Ammon's horn (tissue), 1 donor: ENCODE measurements at regions not wholly inside any gene's neighbourhood (a gene's known extent, or its start where the extent isn't known, plus 50 kb on each side); places are given as distances from the start of the nearest gene placed in this dataset.
A peak's percentile ranks its signal among the peaks of the same experiment; 100 is the strongest.
"Not testable (repeated sequence)": the region's sequence is repeated elsewhere in the genome, so short reads cannot be mapped to it uniquely, and the experiment has no call there.

Source experiments
- DNase-seq: peaks from one replicate; pipeline ENCODE4 v3.0.0-alpha.2; 2016; ENCODE audit warnings: low spot score

DNA sequence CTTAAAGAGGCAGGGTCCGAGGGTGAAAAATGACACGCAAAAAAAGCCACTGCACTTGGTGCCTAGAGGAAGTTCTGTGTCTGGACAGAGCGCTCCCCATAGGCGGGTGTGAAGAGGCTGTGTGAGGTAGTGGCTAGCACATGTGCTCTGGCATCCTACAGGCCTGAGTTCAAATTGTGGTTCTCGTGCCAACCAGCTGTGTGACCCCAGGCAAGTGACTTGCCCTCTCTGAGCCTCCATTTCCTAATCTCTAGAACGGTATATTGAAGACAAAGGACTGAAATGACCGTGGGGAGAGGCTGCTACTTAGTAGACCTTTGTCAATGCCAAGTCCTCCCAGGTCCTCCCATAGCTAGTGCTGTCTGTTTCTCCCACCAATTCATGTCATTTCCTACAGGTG, 79.1 kb upstream of the MYL10 start:
- no peak for DNase-seq

DNA sequence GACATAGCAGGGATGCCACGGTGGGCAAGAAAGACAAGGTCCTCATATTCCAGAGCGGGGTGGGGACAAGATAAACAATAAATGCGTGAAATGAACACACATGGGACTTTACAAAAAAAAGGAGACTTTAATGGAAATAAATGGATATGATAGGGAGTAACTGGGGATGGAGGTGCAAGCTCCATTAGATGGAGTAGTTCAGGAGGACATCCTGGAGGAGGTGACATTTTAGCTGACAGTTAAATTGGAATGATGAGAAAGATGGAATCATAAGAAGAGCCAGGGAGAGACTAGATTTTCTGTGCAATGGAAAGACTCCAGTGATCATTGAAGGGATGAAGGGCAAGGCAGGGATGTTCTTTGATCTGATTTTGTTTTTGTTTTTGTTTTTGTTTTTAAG, 83.6 kb upstream of the MYL10 start:
- DNase-seq: no peak

DNA sequence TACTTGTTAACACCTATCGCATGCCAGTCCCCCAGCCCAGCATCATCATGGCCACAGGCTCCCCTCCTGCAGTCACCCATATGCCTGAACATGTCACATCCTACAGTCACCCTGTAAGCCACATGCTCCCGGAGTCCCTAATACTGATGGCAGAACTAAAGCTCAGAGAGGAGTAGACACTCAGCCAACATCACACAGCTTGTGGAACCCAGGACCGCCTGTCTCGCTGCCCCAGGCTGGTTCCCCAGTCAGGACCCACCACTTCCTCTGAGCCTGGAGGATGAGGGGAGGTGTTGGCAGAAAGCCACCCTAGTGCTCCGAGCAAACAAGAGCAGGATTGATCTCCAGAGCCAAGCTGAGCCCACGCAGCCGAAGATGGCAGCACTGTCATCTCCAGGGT, 85.0 kb upstream of the MYL10 start:
- DNase-seq: no peak

DNA sequence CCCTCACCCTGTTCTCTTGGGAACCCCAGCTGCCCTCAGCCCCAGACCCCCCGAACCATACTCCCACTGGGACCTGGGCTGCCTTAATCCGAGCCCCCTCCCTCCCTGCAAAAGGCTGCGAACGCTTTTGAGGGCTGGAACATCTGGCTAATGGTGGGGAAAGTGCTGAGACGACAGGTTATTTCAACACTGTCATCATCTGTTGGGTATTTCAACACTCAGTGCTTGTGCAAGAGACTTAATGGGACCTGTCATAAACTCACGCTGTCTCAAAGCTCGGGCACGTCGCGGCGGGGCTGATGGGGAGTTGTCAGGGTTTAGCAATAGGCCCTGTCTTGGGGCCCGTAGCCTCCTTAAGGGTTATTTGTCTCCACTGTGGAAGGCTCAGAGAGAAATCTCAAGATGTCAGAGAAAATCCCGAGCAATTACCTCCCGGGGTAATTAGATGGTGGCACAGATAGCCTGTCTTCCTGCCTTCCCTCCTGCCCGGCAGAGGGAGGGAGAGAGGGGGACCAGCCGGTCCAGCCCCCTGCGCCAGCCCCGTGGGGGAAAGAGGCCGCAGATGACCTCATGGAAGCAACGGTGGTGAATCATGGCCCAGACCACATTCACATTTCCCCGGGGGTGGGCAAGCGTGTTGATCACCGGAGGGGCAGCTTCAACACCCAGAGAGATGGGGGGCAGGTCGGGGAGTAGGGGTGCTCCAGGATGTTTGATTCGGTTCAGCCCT, 88.7 kb upstream of the MYL10 start:
- peak; percentile 32 for DNase-seq

DNA sequence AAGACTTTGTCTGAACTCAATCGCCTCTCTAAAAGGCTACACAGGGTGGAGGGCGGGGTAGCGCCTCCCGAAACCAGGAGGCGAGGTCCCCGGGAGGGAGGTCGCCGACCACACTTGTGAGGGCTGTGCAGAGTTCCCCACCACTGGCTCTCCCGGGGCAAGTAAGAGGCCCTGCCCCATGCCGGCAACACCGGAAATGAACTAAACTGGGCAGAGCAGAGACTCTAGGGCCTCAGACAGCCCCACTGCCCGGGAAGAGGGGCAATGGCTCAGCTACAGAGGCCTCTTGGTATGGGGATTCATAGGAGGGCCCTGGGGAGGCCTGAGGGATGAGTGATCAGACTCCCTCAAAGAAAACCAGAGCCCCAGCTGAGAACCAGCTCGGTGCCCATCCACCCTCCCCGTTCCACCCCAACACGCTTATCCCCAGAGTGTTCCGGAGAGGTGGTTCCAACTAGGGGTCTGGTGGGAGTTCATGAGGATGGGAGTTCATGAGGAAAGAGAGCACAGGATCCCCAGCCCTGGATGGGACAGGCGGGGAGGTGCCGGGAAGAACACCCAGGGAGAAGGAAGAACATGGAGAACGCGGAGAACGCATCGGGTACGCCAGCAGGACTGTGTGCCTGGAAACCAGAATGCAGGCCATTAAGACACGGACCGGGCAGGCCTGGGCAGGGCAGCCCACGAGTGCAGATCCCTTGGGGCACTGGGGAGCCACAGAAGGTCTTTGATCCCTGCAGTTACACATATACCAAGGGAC, 89.4 kb upstream of the MYL10 start:
- no peak for DNase-seq

DNA sequence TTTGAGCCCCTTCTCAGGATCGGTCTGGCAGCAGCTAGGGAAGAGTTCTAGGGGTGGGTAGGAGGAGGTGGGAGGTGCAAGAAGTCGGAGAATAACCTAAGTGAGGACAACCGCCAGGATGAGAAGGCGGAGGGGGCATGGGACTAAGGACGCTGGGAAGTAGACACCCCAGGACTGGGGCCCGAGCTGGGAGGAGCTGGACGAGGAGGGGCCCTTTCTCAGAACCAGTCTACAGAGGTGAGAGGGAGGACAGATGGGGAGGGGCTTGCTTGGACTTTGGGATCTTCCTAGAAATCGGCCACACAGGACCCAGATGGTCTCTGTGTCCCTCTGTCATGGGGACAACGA, 90.0 kb upstream of the MYL10 start:
- no peak for DNase-seq

DNA sequence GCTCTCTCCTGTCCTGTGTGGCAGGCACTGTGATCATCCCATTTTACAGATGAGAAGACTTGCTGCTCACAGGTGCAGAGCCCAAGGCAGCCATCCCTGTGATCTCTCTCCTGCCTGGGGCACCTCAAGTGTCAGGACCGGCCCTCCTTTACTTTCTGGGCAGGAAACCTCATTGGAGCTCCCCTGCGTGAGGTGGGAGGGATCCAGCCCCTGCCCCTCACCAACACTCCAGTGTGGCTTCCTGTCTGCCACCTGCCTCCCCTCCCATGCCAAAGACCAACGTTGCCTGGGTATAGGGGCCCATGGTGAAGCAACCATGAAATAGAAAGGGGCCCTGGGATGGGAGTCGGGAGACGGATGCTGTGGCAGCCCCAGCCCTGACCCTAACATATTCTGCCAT, 91.2 kb upstream of the MYL10 start:
- DNase-seq: no peak

DNA sequence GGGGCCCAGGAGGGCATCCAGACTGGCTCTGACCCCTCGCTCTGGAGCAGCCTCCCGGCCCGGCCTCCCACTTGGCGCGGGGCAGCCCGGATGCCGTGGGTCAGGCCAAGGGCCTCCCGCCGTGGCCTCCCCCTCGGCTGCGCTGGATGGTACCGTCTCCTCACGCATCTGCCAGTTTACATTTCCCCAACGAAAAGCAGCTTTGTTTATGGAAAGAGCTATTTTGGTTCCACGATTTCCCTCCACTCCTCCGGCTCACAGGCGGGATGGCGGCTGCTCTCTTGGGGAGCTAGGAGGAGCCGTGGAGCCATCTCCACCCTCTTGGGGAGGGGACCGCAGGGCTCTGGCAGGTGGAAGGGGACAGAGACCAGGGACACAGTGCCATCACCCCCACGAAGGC, 93.2 kb upstream of the MYL10 start:
- DNase-seq: no peak

DNA sequence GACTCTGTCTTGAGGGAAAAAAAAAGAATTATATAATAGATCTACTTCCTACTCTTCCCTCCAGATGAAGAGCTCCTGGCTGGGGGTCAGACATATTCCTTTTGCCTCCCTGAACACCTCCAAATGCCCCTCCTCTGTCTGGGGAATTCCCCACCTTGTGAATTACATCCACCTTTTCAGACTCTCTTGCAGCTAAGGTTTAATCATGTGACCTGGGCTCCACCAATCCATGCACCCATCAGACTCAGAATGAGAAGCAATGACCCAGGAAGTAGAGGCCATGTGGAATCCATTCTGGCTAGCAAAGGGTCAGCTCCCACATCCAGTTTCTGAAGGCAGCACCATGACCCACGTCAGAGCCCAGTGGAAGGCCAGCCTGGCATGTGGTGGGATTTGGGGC, 93.6 kb upstream of the CUX1 start:
- no peak for DNase-seq

DNA sequence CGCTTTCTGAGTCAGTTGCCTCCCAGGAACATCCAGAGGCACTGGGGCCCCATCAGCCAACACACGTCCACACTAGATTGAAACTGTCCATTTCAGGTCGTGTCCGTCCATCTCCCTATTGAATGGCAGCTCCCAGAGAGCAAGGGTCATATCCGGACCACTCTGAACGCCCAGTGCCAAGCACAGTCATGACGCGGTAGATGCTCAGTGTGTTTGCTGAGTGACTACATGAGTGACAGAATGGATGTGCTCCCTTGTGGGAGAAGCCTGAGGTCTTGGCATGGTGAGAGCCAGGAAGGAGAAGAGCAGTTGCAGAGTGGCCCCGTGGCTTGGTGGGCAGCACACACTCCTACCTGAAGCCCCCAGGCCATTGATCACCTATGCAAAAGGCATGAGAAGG, 92.5 kb upstream of the CUX1 start:
- no peak for DNase-seq

DNA sequence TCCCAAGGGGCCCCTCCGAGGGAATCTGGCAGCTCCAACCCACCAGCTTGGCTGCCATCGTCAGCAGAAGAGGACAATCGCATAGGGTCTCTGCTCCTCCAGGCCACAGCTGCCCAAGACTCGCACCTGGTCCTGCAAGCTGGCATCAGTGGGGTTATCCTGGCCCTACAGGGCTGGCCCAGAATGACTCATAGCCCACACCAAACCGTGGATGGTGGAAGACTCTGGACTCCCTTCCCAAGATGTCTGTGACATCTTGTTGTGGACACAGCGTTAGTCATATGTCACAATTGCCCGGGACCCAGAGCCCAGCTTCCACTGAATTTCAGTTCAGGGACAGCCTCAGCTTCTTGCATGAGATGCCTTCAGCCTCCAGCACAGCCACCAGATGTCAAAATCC, 91.5 kb upstream of the CUX1 start:
- DNase-seq: no peak

DNA sequence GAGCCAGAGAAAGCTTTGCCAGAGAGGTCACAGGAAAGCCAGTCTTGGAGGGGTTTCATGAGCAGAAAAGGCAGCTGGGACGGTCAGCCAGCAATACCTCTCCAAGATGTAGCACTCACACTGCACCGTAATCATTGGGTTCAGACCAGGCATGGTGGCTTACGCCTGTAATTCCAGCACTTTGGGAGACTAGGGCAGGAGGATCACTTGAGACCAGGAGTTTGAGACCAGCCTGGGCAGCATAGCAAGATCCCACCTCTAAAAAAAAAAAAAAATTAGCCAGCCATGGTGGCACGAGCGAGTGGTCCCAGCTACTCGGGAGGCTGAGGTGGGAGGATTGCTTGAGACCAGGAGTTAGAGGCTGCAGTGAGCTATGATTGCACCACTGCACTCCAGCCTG, 90.2 kb upstream of the CUX1 start:
- no peak for DNase-seq

DNA sequence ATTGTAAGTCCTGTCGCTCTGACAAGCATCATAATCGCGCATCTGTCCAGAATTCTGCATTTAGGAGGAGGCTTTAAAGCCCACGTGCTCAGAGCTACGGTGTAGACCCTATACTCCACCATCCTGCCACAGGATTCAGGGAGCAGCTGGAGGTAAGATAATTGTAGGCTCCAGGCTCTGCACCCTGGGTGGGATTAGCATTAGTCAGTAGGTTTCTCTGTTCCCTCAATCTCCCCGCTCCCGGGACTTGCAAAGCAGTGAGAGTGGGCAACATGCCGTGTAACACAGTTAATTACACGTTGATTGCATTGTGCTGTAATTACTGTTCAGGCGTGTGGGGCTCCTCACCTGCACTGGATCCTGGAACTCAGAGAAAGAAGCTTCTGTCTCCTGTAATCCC, 89.3 kb upstream of the CUX1 start:
- DNase-seq: no peak

DNA sequence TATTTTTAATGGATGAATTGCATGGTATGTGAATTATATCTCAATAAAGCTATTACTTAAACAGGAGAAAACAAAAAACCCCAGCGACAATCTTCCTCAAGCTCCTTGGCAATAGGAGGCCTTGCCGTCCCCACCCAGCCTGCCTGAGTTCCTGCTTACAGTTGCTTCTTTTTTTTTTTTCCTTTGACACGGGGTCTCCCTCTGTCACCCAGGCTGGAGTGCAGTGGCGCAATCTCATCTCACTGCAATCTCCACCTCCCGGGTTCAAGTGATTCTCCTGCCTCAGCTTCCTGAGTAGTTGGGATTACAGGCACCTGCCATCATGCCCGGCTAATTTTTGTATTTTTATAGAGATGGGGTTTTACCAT, 88.6 kb upstream of the CUX1 start:
- not testable (repeated sequence) for DNase-seq

DNA sequence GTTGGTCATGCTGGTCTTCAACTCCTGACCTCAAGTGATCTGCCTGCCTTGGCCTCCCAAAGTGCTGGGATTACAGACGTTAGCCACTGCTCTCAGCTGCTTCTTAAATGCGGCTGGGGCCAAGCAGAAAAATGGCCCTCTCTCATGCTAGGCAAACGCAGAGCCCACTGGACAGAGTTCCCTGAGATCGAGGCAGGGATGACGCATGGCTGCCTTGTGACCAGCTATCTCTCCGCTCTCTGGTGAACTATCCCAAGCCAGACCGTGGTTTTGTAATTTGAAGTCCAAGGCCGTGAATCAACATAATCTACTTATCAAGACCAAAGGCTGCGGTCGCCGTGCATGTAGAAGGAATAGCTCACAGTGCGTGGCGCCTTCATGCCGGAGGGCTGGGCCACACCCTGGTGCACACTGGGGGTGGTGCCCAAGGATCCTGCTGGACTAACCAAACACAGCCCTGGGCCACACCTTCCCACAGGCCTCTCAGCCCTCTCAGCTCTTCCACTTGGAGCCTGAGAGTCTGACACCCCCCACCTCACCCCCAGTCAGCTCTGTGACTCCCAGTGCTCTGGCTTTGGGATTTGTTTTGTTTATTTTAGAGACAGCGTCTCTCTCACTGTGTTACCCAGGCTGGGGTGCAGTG, 88.1 kb upstream of the CUX1 start:
- no peak for DNase-seq

DNA sequence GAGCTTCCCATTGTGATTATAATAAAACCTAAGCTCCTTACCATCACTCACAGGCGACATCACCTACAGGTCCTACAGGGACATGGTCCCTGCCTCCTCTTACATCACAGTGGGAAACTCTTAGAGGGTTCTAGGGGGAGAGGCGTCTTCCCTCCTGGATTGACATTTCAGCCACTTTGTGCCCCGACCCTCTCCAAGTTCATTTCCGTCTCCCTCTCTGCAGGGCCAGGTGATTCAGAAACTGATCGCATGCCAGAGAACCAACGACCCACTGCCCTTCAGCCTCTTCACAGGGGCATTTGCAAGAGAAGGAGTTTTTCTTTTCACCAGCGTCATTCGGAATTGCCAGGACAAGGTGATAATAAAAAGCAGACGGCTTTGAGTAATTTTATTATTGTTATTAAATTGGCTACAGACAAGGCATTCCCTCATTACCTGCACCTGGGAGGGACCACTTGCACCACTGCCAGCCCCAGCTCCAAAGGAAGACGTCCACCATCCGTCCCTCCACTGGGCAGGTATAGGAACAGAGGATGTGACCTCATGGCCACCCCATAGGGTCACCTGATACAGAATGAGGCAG, 85.8 kb upstream of the CUX1 start:
- no peak for DNase-seq

DNA sequence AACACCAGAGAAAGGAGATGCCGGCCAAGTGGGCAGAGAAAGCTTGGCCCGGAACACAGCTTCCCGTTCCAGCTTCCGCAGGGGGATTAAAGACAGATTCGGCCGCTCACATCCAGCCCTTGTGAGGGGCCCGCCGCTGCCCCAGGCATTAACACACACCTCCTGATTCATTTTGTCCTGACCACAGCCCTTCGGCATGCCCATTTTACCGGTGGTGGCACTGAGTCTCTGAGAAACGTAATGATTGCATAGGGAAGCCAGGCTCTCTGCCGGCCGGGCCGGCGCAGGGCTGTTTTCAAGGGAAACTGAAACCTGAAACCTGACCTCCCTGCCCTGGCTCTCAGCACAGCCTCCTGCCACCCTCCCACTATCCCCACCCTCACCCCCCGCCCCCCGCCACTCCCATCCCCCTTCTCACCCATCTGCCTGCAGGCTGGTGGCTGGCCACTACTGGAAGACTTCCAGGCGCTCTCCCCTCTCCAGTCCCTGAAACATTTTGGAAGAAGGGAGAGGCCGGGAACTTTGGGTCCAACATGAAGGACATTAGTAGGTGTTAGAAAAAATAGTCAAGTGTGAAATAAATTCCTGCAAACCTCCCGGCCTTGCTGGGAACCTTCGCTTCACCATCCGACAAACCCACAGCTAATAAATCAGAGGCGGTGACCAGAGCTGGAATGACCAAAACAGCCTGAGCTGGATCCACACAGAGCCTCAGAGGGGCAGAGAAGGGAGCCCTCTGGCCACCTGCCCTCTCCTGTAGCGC, 83.5 kb upstream of the CUX1 start:
- no peak for DNase-seq

DNA sequence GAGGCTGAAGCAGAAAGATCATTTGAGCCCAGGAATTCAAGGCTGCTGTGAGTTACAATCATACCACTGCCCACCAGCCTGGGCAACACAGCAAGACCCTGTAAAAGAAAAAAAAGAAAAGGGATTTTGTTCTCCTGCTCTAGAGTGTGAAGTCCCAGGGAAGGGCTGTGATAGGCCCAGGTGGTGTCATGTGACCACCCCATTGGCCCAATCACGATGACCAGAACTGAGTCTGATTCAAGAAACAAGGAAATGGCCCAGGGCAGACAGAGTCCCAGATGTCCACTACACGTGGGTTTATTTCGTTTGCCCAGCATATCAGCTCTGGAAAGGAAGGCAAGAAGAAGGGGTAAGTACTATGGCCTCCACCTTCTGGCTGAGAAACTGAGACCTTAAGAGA, 81.3 kb upstream of the CUX1 start:
- no peak for DNase-seq

DNA sequence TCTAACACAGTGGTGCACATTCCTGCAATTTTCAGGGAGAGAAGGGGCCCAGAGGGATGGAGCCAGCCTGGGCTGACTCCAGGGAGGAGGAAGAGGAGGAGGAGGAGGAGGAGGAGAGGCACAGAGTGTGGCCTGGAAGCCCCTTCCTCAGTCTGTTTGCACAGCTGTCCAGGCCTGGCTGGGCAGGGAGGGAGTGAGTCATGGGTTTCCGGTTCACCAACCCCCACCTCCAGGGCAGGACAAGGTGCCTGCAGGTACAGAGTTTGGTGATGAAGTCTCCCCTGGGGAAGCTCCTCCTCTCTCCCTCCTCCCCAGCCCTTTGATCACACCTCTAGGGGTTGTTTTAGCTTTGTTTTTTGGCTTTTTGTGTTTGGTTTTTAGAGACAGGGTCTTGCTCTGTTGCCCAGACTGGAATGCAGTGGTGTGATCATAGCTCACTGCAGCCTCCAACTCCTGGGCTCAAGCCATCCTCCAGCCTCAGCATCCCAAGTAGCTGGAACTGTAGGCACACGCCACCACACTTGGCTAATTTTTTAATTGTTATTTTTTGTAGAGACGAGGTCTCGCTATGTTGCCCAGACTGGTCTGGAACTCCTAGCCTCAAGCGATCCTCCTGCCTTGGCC, 77.5 kb upstream of the CUX1 start:
- no peak for DNase-seq

DNA sequence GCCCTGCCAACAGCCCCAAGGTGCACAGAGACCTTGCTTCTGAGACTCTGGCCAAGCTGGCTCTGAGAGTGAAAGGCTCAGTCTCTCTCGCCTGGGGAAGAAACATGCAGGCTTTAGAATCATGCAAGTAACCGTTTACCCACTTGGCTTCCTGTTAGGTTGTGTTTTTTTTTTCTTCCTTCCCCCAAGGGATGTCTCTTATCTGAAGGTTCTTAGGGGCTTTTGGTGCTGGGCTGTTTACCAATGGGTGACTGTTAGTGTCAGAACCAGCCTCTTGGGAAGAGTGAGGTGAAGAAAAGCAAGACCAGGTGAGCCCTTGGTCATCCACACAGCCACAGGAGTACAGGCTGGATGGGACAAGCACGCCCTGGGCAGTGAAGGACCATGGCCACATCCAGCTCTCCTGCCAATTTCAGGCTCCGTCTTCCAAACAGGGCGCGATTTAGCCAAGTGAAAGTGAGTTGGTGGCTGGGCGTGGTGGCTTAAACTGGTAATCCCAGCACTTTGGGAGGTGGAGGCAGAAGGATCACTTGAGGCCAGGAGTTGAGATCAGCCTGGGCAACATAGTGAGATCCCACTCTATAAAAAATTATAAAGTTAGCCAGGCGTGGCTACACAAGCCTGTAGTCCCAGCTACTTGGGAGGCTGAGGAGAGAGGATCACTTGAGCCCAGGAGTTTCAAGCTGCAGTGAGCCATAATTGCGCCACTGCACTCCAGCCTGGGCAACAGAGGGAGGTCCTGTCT, 76.3 kb upstream of the CUX1 start:
- no peak for DNase-seq
